AG04450 (cell line): ENCODE measurements at regions not wholly inside any gene's neighbourhood (a gene's known extent, or its start where the extent isn't known, plus 50 kb on each side); places are given as distances from the start of the nearest gene placed in this dataset.

ENCODE experiments used
- CTCF ChIA-PET: fragments of 300-600, 350-600 bp; formaldehyde crosslinking; extraction: SDS; loops from one replicate; lab custom pipeline; 2022; ENCODE audit warnings: antibody characterized with exemption, inconsistent platforms; lab: Charles Lee
- POLR2A ChIA-PET: fragments of 350-600 bp; formaldehyde crosslinking; extraction: SDS; loops from one replicate; lab custom pipeline; 2021; ENCODE audit warnings: antibody characterized with exemption, inconsistent platforms; lab: Yijun Ruan, JAX
- DNase-seq: peaks from one replicate; pipeline ENCODE4 v3.0.0-alpha.2; 2011; ENCODE audit warnings: low read depth, low spot score
- H3K27ac ChIP-seq: one replicate; pipeline ENCODE4 v1.5.1; 2012; ENCODE audit warnings: low read depth, low read length, control low read depth
- H3K27me3 ChIP-seq: one replicate; pipeline ENCODE4 v1.6.0; 2012; ENCODE audit warnings: low read length; ENCODE audit not compliant: control insufficient read depth, insufficient read depth
- H3K4me3 ChIP-seq: 2 replicates; pipeline ENCODE4 v1.5.1; 2011; ENCODE audit warnings: mild to moderate bottlenecking, low read depth, low read length, control low read depth
- H3K9me3 ChIP-seq: 2 replicates; pipeline ENCODE4 v1.5.1; 2012; ENCODE audit warnings: low read length; ENCODE audit not compliant: control insufficient read depth, insufficient read depth
- CTCF ChIP-seq: IDR thresholded peaks from 2 replicates; pipeline ENCODE4 v1.5.1; 2011; ENCODE audit warnings: low read depth, low read length, control low read depth, inconsistent platforms

GRCh38 chr6:111971181-111971841, 82.6 kb upstream of the CCN6 start:
- no peak overlapping the region for H3K27ac ChIP-seq

GRCh38 chr6:111971866-111972532, 81.9 kb upstream of the CCN6 start:
- POLR2A ChIA-PET = no interaction called here
- DNase-seq = no peak
- CTCF ChIA-PET = interaction anchor here (0.5 to 0.7 kb wide), 2 partner anchors 7 to 26 kb away, joined by 3 to 4 read pairs; no protein-coding TSS in a partner anchor

More at GRCh38 chr6:111971181-111971841, 82.6 kb upstream of the CCN6 start:
- no peak for DNase-seq
- TF ChIP-seq CTCF = no peak
- CTCF ChIA-PET = no interaction called here
- Histone ChIP-seq H3K4me3 (no peak overlapping the region), H3K27me3 (no peaks in the 10 kb centered on the region), H3K9me3 (no peaks in the 10 kb centered on the region)
- POLR2A ChIA-PET = no interaction called here

GRCh38 chr6:111972745-111973117, 81.2 kb upstream of the CCN6 start:
- H3K27ac ChIP-seq = peak overlapping the region; percentile 100
- ChIA-PET CTCF (interaction anchor here (0.7 kb wide), 1 partner anchor 8 kb away, joined by 3 read pairs; no protein-coding TSS in a partner anchor), POLR2A (interaction anchor here (0.8 kb wide), 1 partner anchor 12 kb away, joined by 3 read pairs; no protein-coding TSS in a partner anchor)
- TF ChIP-seq CTCF = no peak
- no peaks in the 10 kb centered on the region for H3K9me3 ChIP-seq
- H3K4me3 ChIP-seq = peak overlapping the region; percentile 23
- DNase-seq = no peak
- H3K27me3 ChIP-seq = no peaks in the 10 kb centered on the region

More at GRCh38 chr6:111971866-111972532, 81.9 kb upstream of the CCN6 start:
- Histone ChIP-seq H3K27ac (peak overlapping the region; percentile 100), H3K27me3 (no peaks in the 10 kb centered on the region), H3K4me3 (no peak overlapping the region), H3K9me3 (no peaks in the 10 kb centered on the region)
- TF ChIP-seq CTCF = no peak

- H3K27ac ChIP-seq = peak overlapping the region; percentile 100
These were observed 80.7 kb upstream of the CCN6 start for GRCh38 chr6:111973118-111973761.

More at GRCh38 chr6:111973118-111973761, 80.7 kb upstream of the CCN6 start:
- DNase-seq = peak; percentile 85
- no peak for TF ChIP-seq CTCF
- no peaks in the 10 kb centered on the region for H3K9me3 ChIP-seq
- POLR2A ChIA-PET = interaction anchor here (0.8 to 1.0 kb wide), 2 partner anchors 12 kb away, joined by 3 read pairs; no protein-coding TSS in a partner anchor
- no peaks in the 10 kb centered on the region for H3K27me3 ChIP-seq
- CTCF ChIA-PET = no interaction called here
- H3K4me3 ChIP-seq = peak overlapping the region; percentile 51
